Fibroblast of the aortic adventitia (primary cell): ENCODE measurements at regions not wholly inside any gene's neighbourhood (a gene's known extent, or its start where the extent isn't known, plus 50 kb on each side); places are given as distances from the start of the nearest gene placed in this dataset.

Experiments
- DNase-seq: peaks from one replicate; pipeline ENCODE4 v3.0.0-alpha.2; 2010; ENCODE audit warnings: low read depth
- H3K4me3 ChIP-seq: 2 replicates; pipeline ENCODE4 v1.5.1; 2011; ENCODE audit warnings: low read depth, mild to moderate bottlenecking, control low read depth, low read length, moderate library complexity
- TF ChIP-seq, protein P1 (sequence below): IDR thresholded peaks from 2 replicates; pipeline ENCODE4 v1.5.1; 2011; ENCODE audit warnings: mild to moderate bottlenecking, low read length, control low read depth, inconsistent platforms; ENCODE audit not compliant: insufficient read depth

DNA sequence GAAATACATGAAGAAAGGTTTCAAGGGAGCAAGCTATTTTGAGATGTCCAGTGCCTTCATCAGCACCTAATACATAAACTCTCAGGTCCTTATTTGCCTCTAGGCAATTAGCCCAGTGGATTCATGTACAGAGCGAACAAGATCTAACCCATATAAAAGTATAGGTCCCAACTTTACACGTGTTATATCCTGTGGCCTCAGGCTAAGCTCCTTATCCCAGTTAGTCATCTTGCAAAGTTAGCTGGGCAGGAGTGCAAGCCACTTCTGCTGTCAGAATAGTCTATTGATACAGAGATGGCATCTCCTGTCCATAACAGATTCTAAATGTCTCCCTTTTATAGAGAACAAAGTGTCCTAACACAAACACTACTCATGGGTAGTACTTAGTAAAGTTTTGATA lies 203.9 kb upstream of the PIK3C3 start:
- TF ChIP-seq, protein P1, sequence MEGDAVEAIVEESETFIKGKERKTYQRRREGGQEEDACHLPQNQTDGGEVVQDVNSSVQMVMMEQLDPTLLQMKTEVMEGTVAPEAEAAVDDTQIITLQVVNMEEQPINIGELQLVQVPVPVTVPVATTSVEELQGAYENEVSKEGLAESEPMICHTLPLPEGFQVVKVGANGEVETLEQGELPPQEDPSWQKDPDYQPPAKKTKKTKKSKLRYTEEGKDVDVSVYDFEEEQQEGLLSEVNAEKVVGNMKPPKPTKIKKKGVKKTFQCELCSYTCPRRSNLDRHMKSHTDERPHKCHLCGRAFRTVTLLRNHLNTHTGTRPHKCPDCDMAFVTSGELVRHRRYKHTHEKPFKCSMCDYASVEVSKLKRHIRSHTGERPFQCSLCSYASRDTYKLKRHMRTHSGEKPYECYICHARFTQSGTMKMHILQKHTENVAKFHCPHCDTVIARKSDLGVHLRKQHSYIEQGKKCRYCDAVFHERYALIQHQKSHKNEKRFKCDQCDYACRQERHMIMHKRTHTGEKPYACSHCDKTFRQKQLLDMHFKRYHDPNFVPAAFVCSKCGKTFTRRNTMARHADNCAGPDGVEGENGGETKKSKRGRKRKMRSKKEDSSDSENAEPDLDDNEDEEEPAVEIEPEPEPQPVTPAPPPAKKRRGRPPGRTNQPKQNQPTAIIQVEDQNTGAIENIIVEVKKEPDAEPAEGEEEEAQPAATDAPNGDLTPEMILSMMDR: no peak

DNA sequence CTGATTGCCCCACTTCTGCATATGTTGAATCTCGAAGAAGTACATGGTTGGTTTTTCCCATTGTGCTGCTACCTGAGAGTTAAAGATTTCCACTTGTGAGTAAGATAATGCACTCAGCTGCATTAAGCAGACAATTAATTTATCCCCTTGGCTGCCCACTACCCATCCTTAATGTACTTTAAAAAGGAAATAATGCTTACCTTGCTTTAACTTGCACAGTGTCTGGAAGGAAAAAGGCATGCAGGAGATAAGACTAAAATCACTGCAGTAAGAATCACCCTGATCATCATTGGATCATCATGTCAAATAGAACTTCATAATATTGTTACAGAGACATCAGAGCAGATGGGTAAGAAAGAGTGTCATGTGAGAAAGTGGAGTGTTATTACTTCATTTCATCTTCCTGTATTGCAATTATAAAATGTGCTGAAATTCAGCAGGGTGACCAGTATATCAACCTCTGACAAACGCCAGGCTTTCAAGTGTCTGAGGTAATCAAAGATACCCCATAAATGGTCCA lies 207.3 kb upstream of the PIK3C3 start:
- TF ChIP-seq, protein P1: no peak
- no peak overlapping the region for H3K4me3 ChIP-seq
- no peak for DNase-seq

More for the DNA sequence above, 203.9 kb upstream of the PIK3C3 start:
- DNase-seq: no peak
- H3K4me3 ChIP-seq: no peak overlapping the region

DNA sequence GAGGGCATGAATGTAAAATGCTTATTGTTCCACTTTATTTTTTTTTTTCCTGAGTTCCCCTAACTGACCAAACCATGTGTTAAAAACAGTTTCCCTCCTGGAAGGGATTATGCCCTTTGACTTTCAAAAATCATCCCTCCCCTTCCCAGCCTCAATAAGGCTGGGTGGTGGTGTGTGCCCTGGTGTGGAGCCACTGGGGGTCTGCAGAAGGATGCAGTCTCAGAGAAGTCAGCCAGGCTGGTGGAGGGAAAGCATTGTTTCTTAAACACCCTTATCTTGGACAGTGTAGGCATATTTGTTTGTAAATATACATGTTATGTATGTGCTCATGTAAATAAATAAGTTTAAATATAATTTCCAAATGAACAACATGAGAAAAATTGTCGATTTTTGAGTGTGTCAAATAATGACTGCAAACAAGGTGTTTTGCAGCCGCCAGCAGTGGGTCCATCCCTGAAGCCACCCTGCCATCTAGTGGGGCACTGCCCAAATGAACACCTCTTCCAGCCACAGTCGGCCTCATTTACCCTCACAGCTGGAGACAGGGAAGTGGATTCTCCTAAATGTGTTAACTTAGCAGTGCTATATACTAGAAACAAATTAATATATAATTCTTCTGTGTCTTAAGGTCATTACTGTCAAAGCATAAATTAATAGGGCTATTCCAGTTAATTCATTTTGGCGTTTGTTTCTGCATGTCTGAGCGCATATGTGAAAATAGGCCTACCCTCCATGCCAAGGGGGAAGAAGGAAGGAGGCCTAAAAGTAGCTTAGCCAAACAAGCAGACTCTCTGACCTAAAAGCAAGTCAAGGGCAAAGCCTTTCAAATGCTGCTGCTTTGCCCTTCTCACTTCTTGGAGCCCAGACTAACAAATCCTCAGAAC lies 209.6 kb upstream of the PIK3C3 start:
- no peak overlapping the region for H3K4me3 ChIP-seq
- DNase-seq: peak; percentile 1

DNA sequence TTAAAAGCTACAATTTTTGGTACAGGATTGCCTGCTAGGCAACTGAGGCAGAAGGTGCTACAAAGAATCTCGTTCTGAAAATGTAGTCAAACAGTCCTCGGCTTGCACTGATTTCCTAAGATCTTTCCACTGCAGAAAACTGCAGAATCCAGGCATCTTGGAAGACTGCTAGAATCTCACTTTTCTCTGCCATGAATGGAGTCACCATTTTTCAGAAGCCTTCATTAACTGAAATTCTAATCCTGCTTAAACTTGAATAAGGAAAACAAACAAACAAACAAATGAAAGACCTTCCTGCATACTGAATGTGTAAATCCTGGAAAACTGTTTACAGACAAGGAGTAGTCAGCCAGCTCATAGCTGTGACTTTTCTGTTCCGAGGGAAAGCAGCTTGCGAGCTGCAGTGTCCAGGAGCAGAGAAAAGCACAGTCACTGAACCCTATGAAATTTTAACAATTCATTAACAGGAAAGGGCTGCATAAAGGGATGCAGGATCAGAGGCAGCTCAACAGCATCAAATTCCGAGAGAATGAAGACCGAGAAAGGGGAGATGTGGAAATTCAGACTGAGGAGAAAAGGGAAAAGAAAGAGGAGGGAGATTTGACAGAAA lies 210.5 kb upstream of the PIK3C3 start:
- TF ChIP-seq, protein P1: no peak
- no peak overlapping the region for H3K4me3 ChIP-seq
- DNase-seq: no peak

More for the DNA sequence above, 209.6 kb upstream of the PIK3C3 start:
- TF ChIP-seq, protein P1: no peak

DNA sequence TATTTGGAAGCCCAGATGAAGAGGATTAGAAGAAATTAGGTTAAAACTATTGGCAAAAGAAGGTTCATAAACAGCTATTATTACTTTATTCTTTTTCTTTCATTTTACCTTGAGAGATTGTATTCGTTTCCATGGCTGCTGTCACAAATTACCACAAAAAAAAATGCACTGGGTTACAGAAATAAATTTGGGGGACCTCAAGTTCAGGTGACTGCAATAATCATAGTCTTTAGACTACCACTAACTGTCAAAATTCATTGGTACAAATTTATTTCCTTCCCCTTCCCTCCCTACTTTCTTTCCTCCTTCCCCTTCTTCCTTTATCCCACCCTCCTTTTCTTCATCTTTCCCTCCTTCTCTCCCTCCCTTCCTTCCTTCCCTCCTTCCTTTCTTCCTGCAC lies 217.8 kb upstream of the PIK3C3 start:
- TF ChIP-seq, protein P1: no peak
- no peak overlapping the region for H3K4me3 ChIP-seq
- no peak for DNase-seq

DNA sequence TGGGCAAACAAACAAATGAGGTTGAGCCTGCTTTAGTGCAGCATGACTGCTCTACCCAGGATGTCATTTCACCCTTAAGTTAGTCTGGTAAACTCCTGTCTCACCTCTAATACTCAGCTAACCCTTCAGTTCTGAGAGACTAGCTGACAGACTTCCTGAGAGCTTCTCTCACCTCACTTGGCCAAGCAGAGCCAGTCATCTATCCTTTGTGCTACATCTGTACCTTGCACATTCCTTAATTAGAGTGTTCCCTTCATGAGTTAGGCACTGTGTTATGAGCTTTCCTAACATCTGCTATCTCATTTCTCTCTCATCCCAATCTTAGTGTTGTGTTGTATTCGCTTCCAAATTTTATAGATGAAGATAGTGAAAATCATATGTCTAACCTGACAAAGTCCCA lies 220.1 kb upstream of the PIK3C3 start:
- TF ChIP-seq, protein P1: no peak
- H3K4me3 ChIP-seq: no peak overlapping the region
- DNase-seq: no peak
